UCSD-AML1 (cell line): ENCODE measurements at regions not wholly inside any gene's neighbourhood (a gene's known extent, or its start where the extent isn't known, plus 50 kb on each side); places are given as distances from the start of the nearest gene placed in this dataset.

ENCODE experiments used
- DNase-seq: peaks from one replicate; lab custom pipeline; 2025; ENCODE audit not compliant: unreplicated experiment; lab: John Stamatoyannopoulos, UW

DNA sequence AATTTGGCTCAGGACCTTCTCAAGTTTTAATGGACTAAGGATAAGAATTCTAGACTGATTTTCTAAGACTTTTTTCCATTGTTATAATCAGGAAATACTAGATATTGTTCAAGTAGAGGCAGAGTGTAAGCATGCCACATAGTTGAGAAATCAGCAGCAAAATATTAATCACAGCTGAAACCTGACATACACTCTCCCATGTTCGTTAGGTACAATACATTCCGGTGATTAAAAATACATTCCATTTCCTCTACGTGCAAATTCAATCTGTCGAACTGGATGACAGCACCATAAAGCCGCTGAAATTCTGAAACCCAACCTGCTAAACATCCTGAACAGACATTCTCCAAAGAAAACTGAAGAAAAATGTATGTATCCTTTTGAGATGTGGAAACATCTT, 587.6 kb upstream of the DIPK2B start:
- DNase-seq = no peak

DNA sequence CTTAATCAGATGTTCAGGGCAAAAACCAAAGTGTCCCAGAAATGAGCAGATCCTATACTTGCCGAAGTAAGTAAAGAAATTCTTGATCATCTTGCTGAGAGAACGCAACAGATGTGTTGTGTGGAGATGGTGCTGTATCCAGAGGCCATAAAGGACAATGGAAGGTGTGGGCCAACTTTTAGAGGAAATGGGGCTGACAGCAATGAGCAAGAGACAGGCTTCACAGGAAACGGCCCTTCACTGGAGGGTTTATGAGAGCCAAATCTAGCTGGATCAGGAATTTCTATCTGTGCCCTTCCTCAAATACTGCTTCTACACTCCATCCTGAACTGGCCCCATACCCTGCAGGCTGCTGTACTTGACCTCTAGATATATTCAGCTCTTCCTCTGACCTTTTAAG, 583.9 kb upstream of the DIPK2B start:
- no peak for DNase-seq

- DNase-seq = no peak
These were observed 582.3 kb upstream of the DIPK2B start for GRCh38 chrX:45783002-45783401.

DNA sequence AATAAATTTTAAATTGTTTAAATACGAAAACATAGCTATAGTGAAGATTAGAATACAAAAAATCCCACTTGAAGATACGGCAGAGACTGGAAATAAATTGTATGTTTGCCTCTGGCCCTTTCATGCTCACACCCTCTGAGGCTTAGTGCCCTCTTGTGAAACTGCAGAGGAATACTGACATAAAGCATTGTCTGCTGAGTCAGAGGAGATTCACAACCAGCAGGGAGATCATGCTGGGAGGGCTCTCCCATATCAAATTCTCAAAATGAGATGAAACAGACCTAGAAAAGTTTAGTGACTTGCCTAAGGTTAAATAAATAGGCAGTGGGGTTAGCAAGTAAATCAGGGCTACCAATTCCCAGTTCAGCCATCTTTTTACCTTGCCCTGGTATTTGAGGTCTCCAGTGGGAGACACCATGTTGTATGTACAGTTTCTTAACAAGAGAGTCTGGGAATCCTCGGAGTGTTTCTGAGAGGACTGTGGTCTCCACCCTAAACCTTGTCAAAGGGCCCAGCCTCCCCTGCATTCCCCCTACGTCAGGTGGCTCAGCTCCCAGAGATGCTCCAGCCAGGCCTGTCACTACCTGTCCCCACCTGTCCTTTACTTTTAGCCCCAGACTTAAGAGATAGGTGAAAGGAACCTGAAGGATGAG, 581.4 kb upstream of the DIPK2B start:
- no peak for DNase-seq

DNA sequence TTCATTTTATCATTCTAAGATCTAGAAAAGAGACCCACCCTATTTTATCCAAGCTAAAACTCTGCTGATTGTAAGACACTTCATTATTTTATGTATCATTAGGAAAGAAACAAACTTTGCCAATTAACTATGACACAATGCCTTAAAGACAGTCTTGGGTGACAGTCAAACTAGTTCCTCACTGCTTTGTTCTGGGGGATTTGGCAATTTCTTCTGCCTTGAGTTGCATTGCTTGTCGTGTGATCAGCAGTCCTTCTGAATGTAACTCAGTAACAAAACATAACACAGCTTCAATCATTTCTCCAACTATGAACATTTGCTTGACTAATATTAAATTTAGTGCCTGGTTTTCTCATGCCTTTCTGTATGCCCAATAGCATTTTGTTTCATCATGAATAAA, 577.9 kb upstream of the DIPK2B start:
- no peak for DNase-seq

DNA sequence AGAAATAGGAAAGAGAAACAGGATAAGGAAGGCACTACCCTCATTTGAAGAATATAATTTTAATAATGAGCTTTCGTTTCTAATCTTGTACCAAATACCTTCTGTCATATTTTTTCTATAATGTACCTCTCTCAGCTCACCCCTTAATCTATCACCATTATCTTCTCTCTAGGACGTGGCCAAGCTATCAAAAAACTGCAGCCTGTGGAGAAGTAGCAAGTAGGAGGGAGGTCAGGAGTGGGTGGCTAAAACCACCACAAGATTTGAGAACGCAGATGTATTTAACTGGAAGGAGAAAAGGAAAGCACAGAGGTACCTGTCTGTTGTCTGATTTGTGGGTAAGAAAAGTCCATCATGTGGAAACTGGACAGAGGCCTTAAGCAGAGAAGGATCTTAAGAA, 576.7 kb upstream of the DIPK2B start:
- no peak for DNase-seq

DNA sequence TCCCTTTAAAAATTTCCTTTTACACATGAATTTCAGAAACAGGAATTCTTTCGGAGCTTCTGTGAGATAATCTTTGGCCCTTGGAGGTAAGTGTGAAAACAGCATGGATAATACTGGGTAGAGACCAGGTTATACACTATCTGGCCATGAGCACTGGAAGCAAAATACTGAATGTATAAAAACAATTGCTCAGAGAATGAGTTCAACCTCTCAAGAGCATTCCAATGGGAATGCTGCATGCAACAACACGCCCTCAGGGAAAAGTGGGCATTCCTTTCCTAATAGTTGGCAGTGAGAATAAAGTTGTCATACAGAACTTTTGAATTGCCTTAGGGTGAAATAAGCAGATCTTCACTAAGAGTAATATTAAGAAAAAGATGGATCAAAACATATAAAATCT, 574.8 kb upstream of the DIPK2B start:
- no peak for DNase-seq

GRCh38 chrX:45774961-45775360, 574.3 kb upstream of the DIPK2B start:
- DNase-seq = no peak

DNA sequence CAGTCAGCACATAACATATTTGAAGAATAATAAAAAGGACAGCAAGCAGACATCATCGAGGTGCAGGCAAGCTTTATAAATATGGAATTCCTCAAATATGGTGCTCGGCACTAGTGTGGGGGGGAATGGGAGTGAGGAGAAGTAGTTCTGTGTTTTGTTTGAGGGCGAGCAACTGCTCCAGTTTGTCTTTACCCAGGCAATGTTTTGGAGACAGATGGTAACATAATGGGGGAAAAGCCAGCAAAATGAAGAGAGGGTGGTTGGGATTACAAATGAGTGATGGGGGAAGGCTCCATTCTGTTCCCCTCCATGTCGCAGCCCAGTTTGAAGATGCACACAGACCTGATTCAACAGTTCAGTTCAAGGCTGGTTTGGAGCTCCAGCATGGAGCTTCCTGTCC, 572.9 kb upstream of the DIPK2B start:
- no peak for DNase-seq

- DNase-seq = peak; percentile 56
These were observed 571.1 kb upstream of the DIPK2B start for GRCh38 chrX:45771560-45772340.

DNA sequence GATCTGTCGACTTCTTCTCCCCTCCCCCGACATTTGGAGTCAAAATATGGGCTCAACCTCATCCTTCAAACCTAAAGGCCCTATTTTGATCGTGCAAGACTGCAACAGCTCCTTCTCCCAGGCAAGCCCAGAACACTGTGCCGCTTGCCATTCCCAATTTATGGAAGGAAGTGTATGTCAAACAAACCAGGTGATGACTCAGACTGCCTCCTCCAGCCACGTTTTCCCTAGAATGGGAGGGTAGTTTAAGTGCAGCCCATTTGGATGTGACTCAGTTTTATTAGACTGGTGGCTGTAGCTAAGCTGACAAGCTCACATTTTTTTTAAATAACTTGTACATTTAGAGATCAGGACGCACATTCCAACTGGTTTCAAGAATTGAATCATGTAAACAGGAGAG, 570.4 kb upstream of the DIPK2B start:
- no peak for DNase-seq

- peak; percentile 68 for DNase-seq
These were observed 569.3 kb upstream of the DIPK2B start for GRCh38 chrX:45769761-45770582.

DNA sequence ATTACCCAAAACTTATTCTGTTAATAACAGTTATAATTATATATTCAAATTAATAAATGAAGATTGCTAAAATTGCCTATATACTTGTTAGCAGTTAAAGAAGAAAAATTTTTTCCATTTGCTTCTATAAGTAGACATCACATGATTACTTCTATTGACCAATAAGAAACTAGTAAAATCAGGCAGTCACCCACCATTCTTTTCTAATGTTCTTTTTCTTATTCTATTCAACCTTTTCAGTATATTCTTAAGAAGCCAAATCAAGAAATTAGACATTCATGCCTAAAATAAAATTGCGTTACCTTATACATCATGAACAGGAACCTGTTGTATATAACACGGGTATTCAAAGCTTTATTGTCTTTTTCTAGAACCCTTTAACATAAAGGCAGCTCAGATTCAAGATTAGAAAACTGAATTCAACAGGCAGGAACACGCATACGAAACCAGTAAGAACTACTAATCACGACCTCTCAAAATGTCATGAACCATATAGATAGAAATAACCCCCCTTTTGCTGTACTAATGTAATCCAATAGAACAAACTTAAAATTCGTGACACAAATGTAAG, 568.1 kb upstream of the DIPK2B start:
- DNase-seq = no peak

- DNase-seq = no peak
These were observed 566.4 kb upstream of the DIPK2B start for GRCh38 chrX:45766981-45767501.

DNA sequence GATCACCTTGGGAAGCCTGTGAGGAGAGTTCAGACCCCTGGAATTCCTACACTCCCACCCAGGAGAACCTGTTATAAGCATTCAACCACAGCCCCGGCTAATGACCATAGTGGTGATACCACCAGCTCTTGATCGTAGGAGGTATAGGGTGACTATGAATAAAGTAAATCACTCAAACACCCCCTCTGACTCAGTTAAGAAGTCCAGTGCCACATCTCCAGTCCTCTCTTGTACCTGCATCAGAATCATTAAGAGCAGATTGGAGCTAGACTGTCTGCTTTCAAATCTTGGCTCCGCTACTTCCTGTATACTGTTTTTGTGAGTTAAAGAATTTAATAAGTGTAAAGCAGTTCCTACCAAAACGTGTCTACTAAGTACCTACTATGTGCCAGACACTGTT, 565.1 kb upstream of the DIPK2B start:
- DNase-seq = no peak

DNA sequence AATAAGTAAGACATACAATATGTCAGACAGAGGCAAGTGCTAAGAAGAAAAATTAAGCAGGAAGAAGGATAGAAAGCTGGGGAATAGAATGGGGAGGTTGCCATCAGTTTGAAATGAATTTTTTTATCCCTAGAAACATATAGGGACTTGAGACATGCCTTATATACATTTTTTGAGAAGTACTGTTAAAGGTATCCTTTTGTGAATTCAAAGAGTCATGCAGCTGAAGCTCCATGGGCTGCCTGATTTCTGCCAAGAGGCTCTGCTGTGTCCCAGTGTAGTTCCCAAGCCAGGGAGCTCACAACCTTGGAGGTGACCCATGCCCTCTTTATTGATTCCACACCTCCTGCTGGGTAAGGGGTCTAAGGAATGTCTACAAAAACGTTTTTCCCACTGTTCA, 564.6 kb upstream of the DIPK2B start:
- DNase-seq = no peak

- no peak for DNase-seq
These were observed 562.3 kb upstream of the DIPK2B start for GRCh38 chrX:45762699-45763647.

DNA sequence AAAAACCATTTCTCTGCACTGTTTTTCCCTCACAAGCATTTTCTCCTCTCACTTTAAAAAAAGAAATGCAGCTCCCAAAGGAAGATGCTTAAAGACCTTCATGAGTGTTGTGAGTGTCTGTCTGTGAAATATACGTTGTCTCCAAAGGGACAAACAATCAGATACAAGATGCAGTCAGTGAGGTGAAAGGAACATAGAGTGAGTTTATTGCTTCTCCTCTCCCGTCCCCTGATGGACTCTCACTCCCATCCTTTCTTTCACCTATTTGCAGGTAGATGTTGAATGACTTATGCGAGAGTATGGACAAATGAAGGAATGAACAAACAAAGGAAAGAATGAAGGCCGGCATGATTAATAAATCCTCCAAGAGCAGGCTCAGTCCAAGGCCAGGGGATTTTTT, 561.2 kb upstream of the DIPK2B start:
- DNase-seq = no peak

GRCh38 chrX:45760187-45760742, 559.6 kb upstream of the DIPK2B start:
- no peak for DNase-seq
